ENCODE measurements at regions not wholly inside any gene's neighbourhood (a gene's known extent, or its start where the extent isn't known, plus 50 kb on each side); places are given as distances from the start of the nearest gene placed in this dataset.

- TF ChIP-seq ETS1 (IDR thresholded peaks at IDR 0.05) (no peak), EZH2phosphoT487 (IDR thresholded peaks at IDR 0.05; ENCODE audit: unreplicated experiment) (no peak), REST (IDR thresholded peaks at IDR 0.05; ENCODE audit: unreplicated experiment) (no peak), JUNB (IDR thresholded peaks at IDR 0.05; ENCODE audit: unreplicated experiment) (no peak), CREB1 (CRISPR knock-in tag; IDR thresholded peaks at IDR 0.05; ENCODE audit: low read depth) (no peak)
- peaks cover 25% of the 10 kb centered on the region for H3K4me1 Mint-ChIP-seq
- H3K4me2 ChIP-seq: no peak overlapping the region
- no peak overlapping the region for H3K4me3 ChIP-seq
- H3K27me3 ChIP-seq (ENCODE audit: insufficient read depth): no peaks in the 10 kb centered on the region
- no peaks in the 10 kb centered on the region for H3F3A ChIP-seq (replicated peaks; ENCODE audit: low read depth)
- no peak for DNase-seq (ENCODE audit: low spot score)
- no peak overlapping the region for H3K27ac Mint-ChIP-seq
- H3K36me3 Mint-ChIP-seq (ENCODE audit: low read depth): no peaks in the 10 kb centered on the region
- no peaks in the 10 kb centered on the region for H3K9me3 Mint-ChIP-seq
- ATAC-seq: no peak
- H3K4me1 ChIP-seq (ENCODE audit: insufficient read depth): peaks cover 16% of the 10 kb centered on the region
- no peak overlapping the region for H3K27ac ChIP-seq (ENCODE audit: low read depth)
- no peak overlapping the region; the same call in 1 of the 2 replicates for H2AFZ ChIP-seq
- peaks cover 3% of the 10 kb centered on the region for H3K27me3 Mint-ChIP-seq (ENCODE audit: insufficient read depth, low read depth, poor library complexity)
- H3K36me3 ChIP-seq (ENCODE audit: insufficient read depth): no peaks in the 10 kb centered on the region
- no peaks in the 10 kb centered on the region for H3K79me2 ChIP-seq (replicated peaks; ENCODE audit: insufficient read depth)
- no peak overlapping the region for H3K4me3 Mint-ChIP-seq
- 0 out of 2 replicates have a peak, but pooled peaks cover 3% of the 10 kb centered on the region for H3K9me2 ChIP-seq (ENCODE audit: insufficient read depth)
- no peaks in the 10 kb centered on the region for H4K20me1 ChIP-seq (replicated peaks; ENCODE audit: insufficient read depth)
Measured at GRCh38 chr6:14315353-14315752, 197.8 kb downstream of the CD83 start.

GRCh38 chr6:14316651-14317386, 199.2 kb downstream of the CD83 start:
- peak; percentile 87 for ATAC-seq
- no peaks in the 10 kb centered on the region for H3K27me3 ChIP-seq (ENCODE audit: insufficient read depth)
- H3K36me3 ChIP-seq (ENCODE audit: insufficient read depth): no peaks in the 10 kb centered on the region
- H4K20me1 ChIP-seq (replicated peaks; ENCODE audit: insufficient read depth): no peaks in the 10 kb centered on the region
- Mint-ChIP-seq H3K4me1 (peaks cover 31% of the 10 kb centered on the region), H3K27ac (no peak overlapping the region), H3K4me3 (no peak overlapping the region), H3K36me3 (ENCODE audit: low read depth) (no peaks in the 10 kb centered on the region), H3K9me3 (no peaks in the 10 kb centered on the region), H3K27me3 (ENCODE audit: insufficient read depth, low read depth, poor library complexity) (peaks cover 3% of the 10 kb centered on the region)
- peaks cover 3% of the 10 kb centered on the region; the same call in 1 of the 2 replicates for H3K9me2 ChIP-seq (ENCODE audit: insufficient read depth)
- no peaks in the 10 kb centered on the region for H3K79me2 ChIP-seq (replicated peaks; ENCODE audit: insufficient read depth)
- H2AFZ ChIP-seq: 0 out of 2 replicates have a peak overlapping the region, but pooled peaks have one; percentile 1
- peaks cover 29% of the 10 kb centered on the region for H3K4me1 ChIP-seq (ENCODE audit: insufficient read depth)
- TF ChIP-seq CTCF (conservative IDR thresholded peaks at IDR 0.05; ENCODE audit: low read depth in 2 of 2) (peak; percentile 49 to 67), ZNF331 (CRISPR knock-in tag; IDR thresholded peaks at IDR 0.05; ENCODE audit: low read depth) (no peak), JUNB (IDR thresholded peaks at IDR 0.05; ENCODE audit: unreplicated experiment) (no peak)
- H3K4me3 ChIP-seq: no peak overlapping the region
- peak; percentile 51 for DNase-seq (ENCODE audit: low spot score)
- H3F3A ChIP-seq (replicated peaks; ENCODE audit: low read depth): no peaks in the 10 kb centered on the region
- no peak overlapping the region for H3K4me2 ChIP-seq
- H3K27ac ChIP-seq (ENCODE audit: low read depth): no peak overlapping the region
